ENCODE measurements at regions not wholly inside any gene's neighbourhood (a gene's known extent, or its start where the extent isn't known, plus 50 kb on each side); places are given as distances from the start of the nearest gene placed in this dataset.
A peak's percentile ranks its signal among the peaks of the same experiment; 100 is the strongest.

DNA sequence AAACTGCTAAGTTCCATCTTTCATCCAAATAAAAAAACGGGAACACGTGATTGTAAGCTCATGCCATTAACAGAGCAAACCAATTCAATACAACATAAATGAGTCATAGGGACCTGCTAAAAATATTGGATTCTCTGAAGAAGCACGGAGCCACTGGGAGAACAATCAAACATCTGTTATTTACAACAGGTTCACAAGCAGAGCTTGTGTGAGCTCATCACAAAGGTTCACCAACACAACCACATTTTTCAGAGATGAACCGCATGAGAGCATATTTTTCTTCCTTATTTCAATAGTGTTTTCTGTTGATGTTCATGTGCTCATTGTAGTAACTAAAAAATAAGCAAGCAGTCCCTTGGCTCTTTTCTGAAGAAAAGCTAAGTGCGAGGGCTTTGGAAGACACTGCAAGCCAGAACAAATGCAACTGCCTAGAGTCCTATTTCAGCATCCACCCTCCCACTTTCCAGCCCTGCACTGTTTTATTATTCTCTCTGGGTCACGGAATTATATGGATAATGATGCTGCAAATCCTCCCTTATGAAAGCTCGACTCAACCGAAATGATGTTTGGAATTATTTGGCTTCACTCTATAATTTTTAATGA is 545.8 kb downstream of the LIG4 start:
- Mint-ChIP-seq H3K36me3 (no peaks in the 10 kb centered on the region), H3K27ac (no peak overlapping the region), H3K27me3 (ENCODE audit: low read depth) (no peaks in the 10 kb centered on the region), H3K4me3 (no peak overlapping the region), H3K9me3 (peaks cover 9% of the 10 kb centered on the region), H3K4me1 (no peaks in the 10 kb centered on the region)
- DNase-seq (ENCODE audit: low spot score in 2 of 2, unreplicated experiment in 2 of 2): no peak
- TF ChIP-seq, protein P1, sequence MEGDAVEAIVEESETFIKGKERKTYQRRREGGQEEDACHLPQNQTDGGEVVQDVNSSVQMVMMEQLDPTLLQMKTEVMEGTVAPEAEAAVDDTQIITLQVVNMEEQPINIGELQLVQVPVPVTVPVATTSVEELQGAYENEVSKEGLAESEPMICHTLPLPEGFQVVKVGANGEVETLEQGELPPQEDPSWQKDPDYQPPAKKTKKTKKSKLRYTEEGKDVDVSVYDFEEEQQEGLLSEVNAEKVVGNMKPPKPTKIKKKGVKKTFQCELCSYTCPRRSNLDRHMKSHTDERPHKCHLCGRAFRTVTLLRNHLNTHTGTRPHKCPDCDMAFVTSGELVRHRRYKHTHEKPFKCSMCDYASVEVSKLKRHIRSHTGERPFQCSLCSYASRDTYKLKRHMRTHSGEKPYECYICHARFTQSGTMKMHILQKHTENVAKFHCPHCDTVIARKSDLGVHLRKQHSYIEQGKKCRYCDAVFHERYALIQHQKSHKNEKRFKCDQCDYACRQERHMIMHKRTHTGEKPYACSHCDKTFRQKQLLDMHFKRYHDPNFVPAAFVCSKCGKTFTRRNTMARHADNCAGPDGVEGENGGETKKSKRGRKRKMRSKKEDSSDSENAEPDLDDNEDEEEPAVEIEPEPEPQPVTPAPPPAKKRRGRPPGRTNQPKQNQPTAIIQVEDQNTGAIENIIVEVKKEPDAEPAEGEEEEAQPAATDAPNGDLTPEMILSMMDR (IDR thresholded peaks at IDR 0.05; ENCODE audit: unreplicated experiment): no peak

DNA sequence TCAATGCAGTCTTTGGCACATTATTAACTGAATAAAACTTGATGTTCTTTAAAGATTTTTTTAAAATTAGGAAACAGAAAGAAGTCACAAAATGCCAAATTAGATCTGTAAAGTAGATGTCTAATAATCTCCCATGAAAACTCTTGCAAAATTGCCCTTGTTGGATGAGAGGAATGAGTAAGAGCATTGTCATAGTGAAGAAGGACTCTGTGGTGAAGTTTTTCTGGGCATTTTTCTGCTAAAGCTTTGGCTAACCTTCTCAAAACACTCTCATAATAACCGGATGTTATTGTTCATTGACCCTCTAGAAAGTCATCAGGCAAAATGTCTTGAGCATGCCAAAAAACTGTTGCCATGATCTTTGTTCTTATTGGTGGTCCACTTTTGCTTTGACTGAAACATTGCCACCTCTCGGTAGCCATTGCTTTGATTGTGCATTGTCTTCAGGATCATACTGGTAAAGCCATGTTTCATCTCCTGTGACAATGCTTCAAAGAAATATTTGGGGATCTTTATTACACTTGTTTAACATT is 549.3 kb downstream of the LIG4 start:
- TF ChIP-seq, protein P1 (IDR thresholded peaks at IDR 0.05; ENCODE audit: unreplicated experiment): no peak

DNA sequence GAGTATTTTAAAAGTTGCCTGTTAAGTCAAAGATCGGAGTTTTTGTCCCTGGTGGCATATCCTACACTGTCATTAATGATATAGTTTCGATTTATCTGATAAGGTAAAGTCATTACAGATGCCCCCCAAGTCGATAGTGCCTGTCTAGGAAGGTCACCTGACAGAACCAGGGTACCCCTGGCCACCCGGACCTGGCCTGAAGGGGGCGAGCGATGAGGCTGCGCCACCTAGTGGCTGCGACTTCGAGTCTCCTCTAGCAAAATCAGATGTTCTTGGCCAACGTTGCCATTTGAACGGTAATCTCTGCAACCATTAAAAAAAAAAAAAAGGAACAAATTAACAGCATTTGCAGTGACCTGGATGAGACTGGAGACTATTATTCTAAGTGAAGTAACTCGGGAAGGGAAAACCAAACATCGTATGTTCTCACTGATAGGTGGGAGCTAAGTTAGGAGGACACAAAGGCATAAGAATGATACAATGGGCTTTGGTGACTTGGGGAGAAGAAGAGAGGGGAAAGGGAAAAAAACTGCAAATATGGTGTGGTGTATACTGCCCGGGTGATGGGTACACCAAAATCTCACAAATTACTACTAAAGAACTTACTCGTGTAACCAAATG is 565.1 kb downstream of the LIG4 start:
- Mint-ChIP-seq H3K27ac (no peak overlapping the region), H3K36me3 (no peaks in the 10 kb centered on the region), H3K4me3 (no peak overlapping the region), H3K27me3 (ENCODE audit: low read depth) (peaks cover 12% of the 10 kb centered on the region), H3K9me3 (peaks cover 4% of the 10 kb centered on the region), H3K4me1 (no peaks in the 10 kb centered on the region)
- TF ChIP-seq, protein P1 (IDR thresholded peaks at IDR 0.05; ENCODE audit: unreplicated experiment): peak; percentile 84
- DNase-seq (ENCODE audit: low spot score in 2 of 2, unreplicated experiment in 2 of 2): peak; percentile 36 to 64

More for the DNA sequence above, 549.3 kb downstream of the LIG4 start:
- no peaks in the 10 kb centered on the region for H3K27me3 Mint-ChIP-seq (ENCODE audit: low read depth)
- no peaks in the 10 kb centered on the region for H3K36me3 Mint-ChIP-seq
- no peak overlapping the region for H3K4me3 Mint-ChIP-seq
- no peak overlapping the region for H3K27ac Mint-ChIP-seq
- peaks cover 9% of the 10 kb centered on the region for H3K9me3 Mint-ChIP-seq
- no peaks in the 10 kb centered on the region for H3K4me1 Mint-ChIP-seq
- DNase-seq (ENCODE audit: low spot score in 2 of 2, unreplicated experiment in 2 of 2): no peak

DNA sequence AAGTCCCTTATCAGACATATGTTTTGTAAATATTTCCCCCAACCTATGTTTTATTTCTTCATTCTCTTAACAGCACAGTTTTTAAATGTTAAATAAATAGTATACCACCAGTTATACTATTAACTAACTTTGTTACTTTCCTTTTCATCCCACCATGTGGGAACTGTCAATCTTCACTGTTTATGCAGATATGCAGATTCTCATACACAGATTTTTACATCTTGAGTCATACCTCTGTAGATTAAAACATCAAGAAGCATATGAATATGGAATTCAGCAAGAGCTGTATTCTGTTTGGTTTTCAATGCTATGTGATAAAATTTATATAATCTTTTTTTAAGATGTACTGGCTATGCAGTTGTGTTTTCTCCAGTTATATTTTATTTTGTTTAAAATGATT is 566.3 kb downstream of the LIG4 start:
- no peak for DNase-seq (ENCODE audit: low spot score in 2 of 2, unreplicated experiment in 2 of 2)
- Mint-ChIP-seq H3K4me3 (no peak overlapping the region), H3K4me1 (no peaks in the 10 kb centered on the region), H3K27ac (no peak overlapping the region), H3K36me3 (no peaks in the 10 kb centered on the region), H3K27me3 (ENCODE audit: low read depth) (peaks cover 12% of the 10 kb centered on the region), H3K9me3 (peaks cover 3% of the 10 kb centered on the region)
- TF ChIP-seq, protein P1 (IDR thresholded peaks at IDR 0.05; ENCODE audit: unreplicated experiment): no peak

DNA sequence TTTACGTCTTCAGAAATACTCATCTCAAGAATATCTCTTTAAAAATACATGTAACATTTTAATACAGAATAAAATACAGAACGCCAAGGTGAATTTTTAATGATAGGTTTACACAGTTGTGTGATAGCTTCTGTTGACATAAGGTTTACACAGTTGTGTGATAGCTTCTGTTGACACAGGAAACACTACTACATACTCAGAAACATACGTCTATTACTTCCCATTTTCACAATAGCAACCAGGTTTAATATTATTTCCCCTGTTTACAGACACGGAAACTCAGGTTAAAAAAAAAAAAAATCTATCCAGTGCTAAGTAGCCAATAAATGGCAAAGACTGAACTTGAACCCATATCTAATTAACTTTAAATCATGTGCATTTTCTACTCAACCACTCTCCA is 571.2 kb downstream of the LIG4 start:
- no peaks in the 10 kb centered on the region for H3K36me3 Mint-ChIP-seq
- no peaks in the 10 kb centered on the region for H3K27me3 Mint-ChIP-seq (ENCODE audit: low read depth)
- peaks cover 3% of the 10 kb centered on the region for H3K9me3 Mint-ChIP-seq
- H3K4me1 Mint-ChIP-seq: no peaks in the 10 kb centered on the region
- no peak overlapping the region for H3K4me3 Mint-ChIP-seq
- TF ChIP-seq, protein P1 (IDR thresholded peaks at IDR 0.05; ENCODE audit: unreplicated experiment): no peak
- DNase-seq (ENCODE audit: low spot score in 2 of 2, unreplicated experiment in 2 of 2): no peak
- H3K27ac Mint-ChIP-seq: no peak overlapping the region
